ENCODE measurements at regions not wholly inside any gene's neighbourhood (a gene's known extent, or its start where the extent isn't known, plus 50 kb on each side); places are given as distances from the start of the nearest gene placed in this dataset.

DNA sequence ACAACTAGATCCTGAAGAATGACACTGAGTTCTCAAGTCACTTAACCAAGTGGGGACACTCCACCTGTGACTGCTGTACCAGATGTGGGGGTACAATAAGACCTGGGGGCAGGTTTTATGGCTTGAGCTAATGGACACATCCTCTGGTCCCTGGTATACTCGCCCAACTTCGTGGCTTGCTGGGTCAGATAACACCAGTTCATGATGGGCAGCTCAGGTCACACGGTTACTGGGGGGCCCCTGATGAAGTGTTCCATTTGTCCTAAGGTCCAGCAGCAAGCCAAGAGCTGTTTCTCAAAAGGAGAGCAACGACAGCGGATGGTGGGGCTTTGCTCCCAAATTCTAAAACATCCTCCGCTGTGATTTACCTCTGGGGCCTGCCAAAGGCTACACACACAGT is 1368.4 kb downstream of the BRD1 start:
- no peak overlapping the region for H3K4me3 ChIP-seq (ENCODE audit: low read depth, low read length)
- TF ChIP-seq, protein P1, sequence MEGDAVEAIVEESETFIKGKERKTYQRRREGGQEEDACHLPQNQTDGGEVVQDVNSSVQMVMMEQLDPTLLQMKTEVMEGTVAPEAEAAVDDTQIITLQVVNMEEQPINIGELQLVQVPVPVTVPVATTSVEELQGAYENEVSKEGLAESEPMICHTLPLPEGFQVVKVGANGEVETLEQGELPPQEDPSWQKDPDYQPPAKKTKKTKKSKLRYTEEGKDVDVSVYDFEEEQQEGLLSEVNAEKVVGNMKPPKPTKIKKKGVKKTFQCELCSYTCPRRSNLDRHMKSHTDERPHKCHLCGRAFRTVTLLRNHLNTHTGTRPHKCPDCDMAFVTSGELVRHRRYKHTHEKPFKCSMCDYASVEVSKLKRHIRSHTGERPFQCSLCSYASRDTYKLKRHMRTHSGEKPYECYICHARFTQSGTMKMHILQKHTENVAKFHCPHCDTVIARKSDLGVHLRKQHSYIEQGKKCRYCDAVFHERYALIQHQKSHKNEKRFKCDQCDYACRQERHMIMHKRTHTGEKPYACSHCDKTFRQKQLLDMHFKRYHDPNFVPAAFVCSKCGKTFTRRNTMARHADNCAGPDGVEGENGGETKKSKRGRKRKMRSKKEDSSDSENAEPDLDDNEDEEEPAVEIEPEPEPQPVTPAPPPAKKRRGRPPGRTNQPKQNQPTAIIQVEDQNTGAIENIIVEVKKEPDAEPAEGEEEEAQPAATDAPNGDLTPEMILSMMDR (IDR thresholded peaks at IDR 0.05; ENCODE audit: borderline replicate concordance, insufficient read depth, low read depth, low read length) = no peak

DNA sequence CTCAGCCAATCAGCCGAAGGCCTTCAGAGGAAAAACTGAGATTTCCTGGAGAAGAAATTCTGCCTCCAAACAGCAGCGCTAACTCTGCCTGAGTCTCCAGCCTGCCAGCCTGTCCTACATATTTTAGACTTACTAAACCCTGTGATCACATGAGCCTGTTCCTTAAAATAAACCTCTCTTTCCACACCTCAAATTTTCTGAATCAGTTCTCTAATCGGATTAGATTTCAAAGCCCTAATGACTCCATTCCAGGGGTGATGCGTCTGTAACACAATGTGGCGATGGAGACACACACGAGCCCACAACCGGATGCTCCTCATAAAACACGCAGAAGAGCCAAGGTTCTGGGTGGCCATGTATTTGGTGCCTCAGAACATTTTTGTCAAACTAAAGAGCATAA is 1371.2 kb downstream of the BRD1 start:
- TF ChIP-seq, protein P1 (IDR thresholded peaks at IDR 0.05; ENCODE audit: borderline replicate concordance, insufficient read depth, low read depth, low read length) = no peak
- H3K4me3 ChIP-seq (ENCODE audit: low read depth, low read length) = no peak overlapping the region

DNA sequence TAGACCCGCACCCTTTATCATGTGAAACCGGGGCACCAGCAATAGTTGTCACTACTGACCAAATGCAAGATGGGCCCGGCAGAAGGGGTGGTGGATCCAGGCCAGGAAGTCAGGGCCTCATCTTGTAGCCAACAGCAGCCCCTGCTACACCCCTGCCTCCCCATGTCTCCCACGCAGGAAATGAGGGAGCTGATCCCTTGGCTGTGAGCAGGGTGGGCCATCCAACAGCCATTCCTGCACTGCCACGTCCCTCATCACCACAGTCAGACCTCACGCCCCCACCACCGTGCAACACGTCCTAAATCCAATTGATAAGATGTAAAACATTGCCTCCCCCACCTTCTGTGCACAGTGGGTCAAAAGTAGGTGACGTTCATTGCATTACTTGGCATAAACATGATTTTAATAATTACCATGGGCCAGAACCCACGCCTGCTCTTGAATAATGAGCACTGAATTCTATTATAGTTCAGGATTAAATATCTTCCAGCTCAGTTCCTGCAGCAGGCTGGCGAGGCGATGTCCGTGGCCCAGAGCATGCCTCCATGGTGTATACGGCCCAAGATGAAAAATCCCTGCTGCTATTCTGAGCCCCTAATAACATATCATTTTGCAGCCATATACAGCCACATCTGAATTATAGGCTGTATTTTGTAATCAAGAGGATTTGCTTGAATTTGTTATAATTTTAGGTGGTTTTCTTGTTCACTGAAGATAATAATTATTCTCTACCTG is 1373.8 kb downstream of the BRD1 start:
- H3K4me3 ChIP-seq (ENCODE audit: low read depth, low read length) = no peak overlapping the region
- TF ChIP-seq, protein P1 (IDR thresholded peaks at IDR 0.05; ENCODE audit: borderline replicate concordance, insufficient read depth, low read depth, low read length) = no peak

DNA sequence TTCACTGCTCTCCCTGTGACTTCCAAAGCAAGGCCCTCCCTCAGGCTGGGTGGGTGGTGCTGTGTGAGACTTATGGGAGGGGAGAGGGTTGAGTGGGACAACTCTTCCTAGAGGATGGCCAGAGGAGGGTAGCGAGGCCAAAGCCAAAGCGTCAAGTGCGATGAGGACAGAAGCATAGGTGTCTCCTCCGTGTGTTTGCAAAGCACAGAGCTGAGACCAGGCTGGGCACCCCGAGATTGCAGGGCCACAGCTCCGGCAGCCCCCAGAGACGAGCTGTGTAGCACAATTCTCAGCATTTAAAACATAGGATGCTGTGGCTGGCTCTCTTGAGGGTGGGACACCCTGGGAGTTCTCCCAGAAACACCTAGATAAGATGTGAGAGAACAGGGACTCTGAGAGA is 1374.5 kb downstream of the BRD1 start:
- no peak overlapping the region for H3K4me3 ChIP-seq (ENCODE audit: low read depth, low read length)
- TF ChIP-seq, protein P1 (IDR thresholded peaks at IDR 0.05; ENCODE audit: borderline replicate concordance, insufficient read depth, low read depth, low read length) = no peak

DNA sequence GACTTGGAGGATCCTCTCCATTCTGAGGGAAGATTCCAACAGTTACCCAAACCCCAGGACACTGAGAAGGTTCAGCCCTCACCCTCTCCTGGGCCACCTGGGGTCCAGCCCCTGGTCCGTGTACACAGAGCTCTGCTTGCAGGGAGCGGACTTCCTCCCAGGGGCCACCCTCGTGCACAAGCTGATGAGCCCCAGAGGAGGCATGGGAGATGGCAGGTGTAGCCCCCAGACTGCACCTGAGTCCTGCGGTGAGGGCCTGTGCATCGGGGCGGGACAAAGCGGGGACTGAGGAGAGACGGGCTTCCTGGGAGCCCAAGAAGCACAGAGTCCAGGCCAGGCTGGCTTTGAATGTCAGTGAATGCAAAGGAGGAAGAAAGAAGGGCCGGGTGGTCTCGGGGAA is 1374.9 kb downstream of the BRD1 start:
- no peak overlapping the region for H3K4me3 ChIP-seq (ENCODE audit: low read depth, low read length)
- TF ChIP-seq, protein P1 (IDR thresholded peaks at IDR 0.05; ENCODE audit: borderline replicate concordance, insufficient read depth, low read depth, low read length) = no peak

DNA sequence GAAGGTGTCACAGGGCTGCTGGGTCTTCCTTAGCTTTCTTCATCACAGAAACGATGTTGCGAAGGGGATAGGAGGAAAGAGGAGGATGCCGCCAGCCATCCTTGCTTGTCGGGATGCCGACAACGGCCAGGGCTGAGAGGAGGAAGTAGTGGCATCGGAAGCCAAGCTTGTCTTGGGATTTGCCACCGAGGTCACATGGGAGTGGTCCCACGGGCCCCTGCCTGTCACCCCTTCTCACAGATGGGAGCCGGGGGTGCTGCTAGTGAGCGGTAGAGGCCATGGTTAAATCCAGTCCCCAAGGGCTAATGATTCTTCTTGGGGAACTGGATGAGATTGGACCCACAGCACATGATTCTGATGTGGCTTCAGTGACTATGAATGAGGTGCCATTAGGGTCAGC is 1375.8 kb downstream of the BRD1 start:
- TF ChIP-seq, protein P1 (IDR thresholded peaks at IDR 0.05; ENCODE audit: borderline replicate concordance, insufficient read depth, low read depth, low read length) = no peak
- H3K4me3 ChIP-seq (ENCODE audit: low read depth, low read length) = no peak overlapping the region

DNA sequence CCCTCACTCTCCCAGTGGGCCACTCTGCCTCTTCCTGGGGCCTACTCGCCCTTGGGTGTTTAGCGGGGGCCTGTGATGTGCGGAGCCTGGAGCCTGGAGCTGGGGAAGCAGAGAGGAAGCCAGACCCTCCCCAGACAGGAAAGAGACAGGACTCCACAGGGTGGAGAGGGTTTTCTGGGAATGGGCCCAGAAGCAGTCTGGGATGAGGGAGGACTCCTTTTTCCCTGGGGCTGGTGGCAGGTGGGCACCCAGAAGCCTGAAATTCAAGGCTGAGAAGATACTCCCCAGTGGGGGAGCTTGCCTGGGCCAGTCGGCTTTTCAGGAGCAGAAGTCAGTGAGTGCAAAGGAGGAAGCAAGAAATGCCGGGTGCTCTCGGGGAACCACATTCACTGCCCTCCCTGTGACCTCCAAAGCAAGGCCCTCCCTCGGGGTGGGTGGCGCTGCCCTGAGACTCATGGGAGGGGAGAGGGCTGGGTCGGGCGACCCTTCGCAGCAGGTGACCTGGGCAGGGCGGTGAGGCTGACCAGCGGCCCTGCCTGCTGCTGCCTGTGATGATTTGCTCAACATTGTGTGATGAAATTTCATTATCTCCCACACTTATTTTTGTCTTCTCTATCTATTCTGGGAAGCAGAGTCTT is 1377.4 kb downstream of the BRD1 start:
- no peak overlapping the region for H3K4me3 ChIP-seq (ENCODE audit: low read depth, low read length)

More for the DNA sequence above, 1377.4 kb downstream of the BRD1 start:
- TF ChIP-seq, protein P1 (IDR thresholded peaks at IDR 0.05; ENCODE audit: borderline replicate concordance, insufficient read depth, low read depth, low read length) = no peak
